ENCODE measurements at regions not wholly inside any gene's neighbourhood (a gene's known extent, or its start where the extent isn't known, plus 50 kb on each side); places are given as distances from the start of the nearest gene placed in this dataset.
A peak's percentile ranks its signal among the peaks of the same experiment; 100 is the strongest.

GRCh38 chr13:76745261-76746200 lies 140.7 kb downstream of the KCTD12 start:
- DNase-seq, result no peak

GRCh38 chr13:76741624-76742023 lies 144.6 kb downstream of the KCTD12 start:
- no peak for DNase-seq

- no peak for DNase-seq
Observed at GRCh38 chr13:76741046-76741445, 145.2 kb downstream of the KCTD12 start.

GRCh38 chr13:76738616-76739015 lies 147.6 kb downstream of the KCTD12 start:
- DNase-seq, result no peak

GRCh38 chr13:76737526-76737925 lies 148.7 kb downstream of the KCTD12 start:
- no peak for DNase-seq

- DNase-seq, result no peak
Observed at GRCh38 chr13:76735641-76736040, 150.6 kb downstream of the KCTD12 start.

GRCh38 chr13:76733671-76734070 lies 152.5 kb downstream of the KCTD12 start:
- no peak for DNase-seq

GRCh38 chr13:76732367-76732766 lies 153.8 kb downstream of the KCTD12 start:
- no peak for DNase-seq

GRCh38 chr13:76730220-76730619 lies 156.0 kb downstream of the KCTD12 start:
- no peak for DNase-seq

GRCh38 chr13:76729691-76730090 lies 156.5 kb downstream of the KCTD12 start:
- no peak for DNase-seq

- no peak for DNase-seq
Observed at GRCh38 chr13:76725896-76726295, 160.3 kb downstream of the KCTD12 start.

- no peak for DNase-seq
Observed at GRCh38 chr13:76725211-76725610, 161.0 kb downstream of the KCTD12 start.

GRCh38 chr13:76724421-76724820 lies 161.8 kb downstream of the KCTD12 start:
- no peak for DNase-seq

GRCh38 chr13:76723551-76724232 lies 162.5 kb downstream of the KCTD12 start:
- DNase-seq, result peak in 1 of 2 donors; percentile 27

GRCh38 chr13:76722782-76723181 lies 163.4 kb downstream of the KCTD12 start:
- DNase-seq, result no peak

- no peak for DNase-seq
Observed at GRCh38 chr13:76720821-76721220, 165.4 kb downstream of the KCTD12 start.

- no peak for DNase-seq
Observed at GRCh38 chr13:76720416-76720815, 165.8 kb downstream of the KCTD12 start.

- no peak for DNase-seq
Observed at GRCh38 chr13:76719955-76720354, 166.2 kb downstream of the KCTD12 start.

GRCh38 chr13:76717092-76717491 lies 169.1 kb downstream of the KCTD12 start:
- DNase-seq, result no peak

- DNase-seq, result no peak
Observed at GRCh38 chr13:76715621-76716020, 170.6 kb downstream of the KCTD12 start.

GRCh38 chr13:76715075-76715474 lies 171.1 kb downstream of the KCTD12 start:
- DNase-seq, result no peak

GRCh38 chr13:76713280-76713679 lies 172.9 kb downstream of the KCTD12 start:
- no peak for DNase-seq

GRCh38 chr13:76711550-76712182 lies 174.5 kb downstream of the KCTD12 start:
- no peak for DNase-seq

GRCh38 chr13:76709851-76710250 lies 176.4 kb downstream of the KCTD12 start:
- DNase-seq, result no peak

Measured in CD4-positive, alpha-beta T cell treated with Interleukin-1 beta for 1 hour (primary cell).